ENCODE measurements at regions not wholly inside any gene's neighbourhood (a gene's known extent, or its start where the extent isn't known, plus 50 kb on each side); places are given as distances from the start of the nearest gene placed in this dataset.
"Not testable (repeated sequence)": the region's sequence is repeated elsewhere in the genome, so short reads cannot be mapped to it uniquely, and the experiment has no call there.

- no peak for TF ChIP-seq POLR2A (IDR thresholded peaks at IDR 0.05)
- TF ChIP-seq, protein P1, sequence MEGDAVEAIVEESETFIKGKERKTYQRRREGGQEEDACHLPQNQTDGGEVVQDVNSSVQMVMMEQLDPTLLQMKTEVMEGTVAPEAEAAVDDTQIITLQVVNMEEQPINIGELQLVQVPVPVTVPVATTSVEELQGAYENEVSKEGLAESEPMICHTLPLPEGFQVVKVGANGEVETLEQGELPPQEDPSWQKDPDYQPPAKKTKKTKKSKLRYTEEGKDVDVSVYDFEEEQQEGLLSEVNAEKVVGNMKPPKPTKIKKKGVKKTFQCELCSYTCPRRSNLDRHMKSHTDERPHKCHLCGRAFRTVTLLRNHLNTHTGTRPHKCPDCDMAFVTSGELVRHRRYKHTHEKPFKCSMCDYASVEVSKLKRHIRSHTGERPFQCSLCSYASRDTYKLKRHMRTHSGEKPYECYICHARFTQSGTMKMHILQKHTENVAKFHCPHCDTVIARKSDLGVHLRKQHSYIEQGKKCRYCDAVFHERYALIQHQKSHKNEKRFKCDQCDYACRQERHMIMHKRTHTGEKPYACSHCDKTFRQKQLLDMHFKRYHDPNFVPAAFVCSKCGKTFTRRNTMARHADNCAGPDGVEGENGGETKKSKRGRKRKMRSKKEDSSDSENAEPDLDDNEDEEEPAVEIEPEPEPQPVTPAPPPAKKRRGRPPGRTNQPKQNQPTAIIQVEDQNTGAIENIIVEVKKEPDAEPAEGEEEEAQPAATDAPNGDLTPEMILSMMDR (IDR thresholded peaks at IDR 0.05) = no peak
- no peak overlapping the region for H3K27ac ChIP-seq
- no peaks in the 10 kb centered on the region for H3K4me1 ChIP-seq
- DNase-seq = no peak
- H3K36me3 ChIP-seq = no peaks in the 10 kb centered on the region
- H3K27me3 ChIP-seq = no peaks in the 10 kb centered on the region
- H3K9me3 ChIP-seq = no peaks in the 10 kb centered on the region
- H3K4me3 ChIP-seq = peak overlapping the region in 1 of 4 donors; percentile 14
Measured at GRCh38 chr7:152522571-152523067, 86.8 kb upstream of the KMT2C start.

DNA sequence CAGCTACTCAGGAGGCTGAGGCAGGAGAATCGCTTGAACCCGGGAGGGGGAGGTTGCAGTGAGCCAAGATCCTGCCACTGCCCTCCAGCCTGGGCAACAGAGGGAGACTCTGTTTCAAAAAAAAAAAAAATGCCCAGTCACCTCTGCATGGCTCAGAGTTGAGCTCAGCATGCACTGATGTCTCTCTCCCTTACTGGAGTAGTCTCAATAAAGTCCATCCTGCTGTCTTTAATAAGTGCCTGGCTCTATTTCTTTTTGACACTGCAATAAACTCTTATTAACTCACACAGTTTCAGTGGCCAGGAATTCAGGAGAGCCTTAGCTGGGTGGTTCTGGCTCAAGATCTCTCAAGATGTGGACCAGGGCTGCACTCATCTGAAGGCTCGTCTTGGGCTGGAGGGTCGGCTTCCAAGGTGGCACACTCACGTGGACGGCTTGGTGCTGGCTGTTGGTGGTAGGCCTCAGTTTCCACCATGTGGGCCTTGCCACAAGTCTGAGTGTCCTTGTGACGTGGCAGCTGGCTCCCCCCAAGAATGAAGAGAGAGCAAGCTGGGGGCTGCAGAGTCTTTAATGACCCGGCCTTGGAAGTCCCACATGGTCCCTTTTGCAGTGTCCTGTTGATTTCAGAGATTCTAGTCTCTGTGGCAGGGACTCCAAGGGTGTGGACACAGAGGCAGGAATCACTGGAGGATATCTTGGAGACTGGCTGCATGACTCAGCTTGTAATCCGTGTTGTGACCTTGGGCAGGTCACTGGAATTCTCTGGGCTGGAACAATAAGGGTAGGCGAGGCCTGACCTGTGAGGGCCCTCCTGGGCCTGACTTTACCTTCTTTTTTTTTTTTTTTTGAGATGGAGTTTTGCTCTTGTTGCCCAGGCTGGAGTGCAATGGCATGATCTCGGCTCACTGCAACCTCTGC lies 85.9 kb upstream of the KMT2C start:
- Histone ChIP-seq H3K4me3 (no peak overlapping the region), H3K27me3 (no peaks in the 10 kb centered on the region), H3K27ac (no peak overlapping the region), H3K9me3 (no peaks in the 10 kb centered on the region), H3K4me1 (no peaks in the 10 kb centered on the region), H3K36me3 (no peaks in the 10 kb centered on the region)
- peak in 1 of 3 donors; percentile 53 for DNase-seq
- TF ChIP-seq, protein P1 (IDR thresholded peaks at IDR 0.05) = no peak
- TF ChIP-seq POLR2A (IDR thresholded peaks at IDR 0.05) = no peak

- TF ChIP-seq, protein P1 (IDR thresholded peaks at IDR 0.05) = no peak
- no peak for TF ChIP-seq POLR2A (IDR thresholded peaks at IDR 0.05)
- no peaks in the 10 kb centered on the region for H3K9me3 ChIP-seq
Measured at GRCh38 chr7:152520861-152521302, 85.1 kb upstream of the KMT2C start.

DNA sequence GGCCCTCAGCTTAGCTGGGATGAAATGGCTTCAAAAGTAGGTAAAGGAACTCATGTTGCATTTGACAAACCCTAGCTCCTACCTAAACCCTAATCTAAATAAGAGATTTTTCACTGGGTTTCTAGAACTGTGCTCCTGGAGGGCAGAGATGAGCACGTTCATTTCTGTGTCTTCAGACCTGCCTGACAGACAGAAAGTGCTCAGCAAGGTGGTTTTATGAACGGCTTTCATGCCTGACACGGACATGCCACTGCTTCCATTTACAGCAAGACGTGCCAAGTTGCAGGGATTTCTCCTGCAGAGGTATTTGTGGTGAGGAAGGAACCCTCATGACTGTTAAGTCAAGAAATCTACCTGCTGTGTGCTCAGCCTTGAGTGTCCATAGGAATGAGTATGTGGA lies 83.5 kb upstream of the KMT2C start:
- H3K27me3 ChIP-seq = no peaks in the 10 kb centered on the region
- no peaks in the 10 kb centered on the region for H3K36me3 ChIP-seq
- TF ChIP-seq POLR2A (IDR thresholded peaks at IDR 0.05) = no peak
- TF ChIP-seq, protein P1 (IDR thresholded peaks at IDR 0.05) = no peak
- no peaks in the 10 kb centered on the region for H3K9me3 ChIP-seq
- no peak for DNase-seq
- H3K4me3 ChIP-seq = no peak overlapping the region
- H3K27ac ChIP-seq = no peak overlapping the region
- H3K4me1 ChIP-seq = no peaks in the 10 kb centered on the region

More at GRCh38 chr7:152520861-152521302, 85.1 kb upstream of the KMT2C start:
- Histone ChIP-seq H3K36me3 (no peaks in the 10 kb centered on the region), H3K4me1 (no peaks in the 10 kb centered on the region), H3K27ac (no peak overlapping the region), H3K4me3 (no peak overlapping the region), H3K27me3 (no peaks in the 10 kb centered on the region)
- DNase-seq = no peak

DNA sequence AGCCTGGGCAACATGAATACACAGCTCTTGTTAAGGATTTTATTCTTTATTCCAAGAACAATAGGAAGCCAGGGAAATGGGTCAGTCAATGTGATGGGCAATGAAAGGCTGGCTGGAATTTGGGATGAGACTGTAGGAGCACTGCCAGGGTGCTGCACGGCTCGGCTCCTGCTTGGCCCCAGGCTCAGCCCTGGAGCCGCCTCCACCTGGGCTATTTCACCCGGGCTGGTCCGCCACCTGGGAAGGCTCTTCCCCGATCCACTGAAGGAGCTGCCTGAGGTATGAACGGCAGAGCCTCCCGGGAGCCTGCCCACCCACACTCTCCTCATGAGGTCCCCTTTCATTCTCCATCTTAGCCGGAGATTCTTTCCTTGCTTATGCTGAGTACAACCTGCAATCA lies 80.4 kb upstream of the KMT2C start:
- no peak overlapping the region for H3K27ac ChIP-seq
- no peaks in the 10 kb centered on the region for H3K4me1 ChIP-seq
- H3K36me3 ChIP-seq = no peaks in the 10 kb centered on the region
- no peak for DNase-seq
- H3K27me3 ChIP-seq = no peaks in the 10 kb centered on the region
- no peak for TF ChIP-seq POLR2A (IDR thresholded peaks at IDR 0.05)
- TF ChIP-seq, protein P1 (IDR thresholded peaks at IDR 0.05) = no peak
- H3K9me3 ChIP-seq = no peaks in the 10 kb centered on the region
- H3K4me3 ChIP-seq = no peak overlapping the region

DNA sequence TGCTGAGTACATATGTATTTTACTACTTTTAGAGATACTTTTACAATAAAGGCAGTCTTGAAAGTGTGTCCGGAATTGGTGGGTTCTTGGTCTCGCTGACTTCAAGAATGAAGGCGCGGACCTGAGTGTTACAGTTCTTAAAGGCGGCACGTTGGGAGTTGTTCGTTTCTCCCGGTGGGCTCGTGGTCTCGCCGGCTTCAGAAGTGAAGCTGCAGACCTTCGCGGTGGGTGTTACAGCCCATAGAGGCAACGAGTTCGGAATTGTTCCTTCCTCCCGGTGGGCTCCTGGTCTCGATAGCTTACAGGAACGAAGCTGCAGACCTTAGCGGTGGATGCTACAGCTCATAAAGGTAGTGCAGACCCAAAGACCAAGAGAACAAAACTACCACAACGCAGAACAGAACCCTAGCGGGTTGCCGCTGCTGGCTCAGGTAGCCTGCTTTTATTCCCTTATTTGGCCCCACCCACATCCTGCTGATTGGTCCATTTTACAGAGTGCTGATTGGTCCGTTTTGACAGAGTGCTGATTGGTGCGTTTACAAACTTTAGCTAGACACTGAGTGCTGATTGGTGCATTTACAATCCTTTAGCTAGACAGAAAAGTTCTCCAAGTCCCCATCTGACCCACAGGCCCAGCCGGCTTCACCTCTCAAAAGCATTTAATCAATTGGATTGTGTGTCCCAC lies 79.6 kb upstream of the KMT2C start:
- not testable (repeated sequence) for DNase-seq, H3K36me3 ChIP-seq, H3K4me1 ChIP-seq, H3K27me3 ChIP-seq, H3K4me3 ChIP-seq, H3K27ac ChIP-seq, H3K9me3 ChIP-seq
